HCT116 (cell line): ENCODE measurements at regions not wholly inside any gene's neighbourhood (a gene's known extent, or its start where the extent isn't known, plus 50 kb on each side); places are given as distances from the start of the nearest gene placed in this dataset.

ENCODE experiments used
- EZH2phosphoT487 ChIP-seq: fragments of 200-600 bp; IDR thresholded peaks from 2 replicates; pipeline ENCODE4 v1.6.1; 2018; ENCODE audit warnings: antibody characterized with exemption, borderline replicate concordance
- POLR2A ChIP-seq: IDR thresholded peaks from 2 replicates; pipeline ENCODE4 v1.7.0; 2011; ENCODE audit warnings: borderline replicate concordance; ENCODE audit not compliant: insufficient read depth, insufficient read length; ENCODE audit errors: extremely low read depth
- POLR2AphosphoS5 ChIP-seq: IDR thresholded peaks from 2 replicates; pipeline ENCODE4 v1.6.1; 2011; ENCODE audit warnings: mild to moderate bottlenecking, low read depth, low read length, moderate library complexity
- REST ChIP-seq: IDR thresholded peaks from 2 replicates; pipeline ENCODE4 v1.6.1; 2012; ENCODE audit warnings: low read depth
- ZNF274 ChIP-seq: fragments of 200-500 bp; sonication (Bioruptor generic); IDR thresholded peaks from 2 replicates; pipeline ENCODE4 v1.6.1; 2014; ENCODE audit warnings: mild to moderate bottlenecking, low read depth, low read length, inconsistent platforms
- TF ChIP-seq, protein P1 (sequence below), 3 experiments: fragments of 200-600 bp in 1 of 3; sonication (generic) in 1 of 3; IDR thresholded peaks in 2 of 3; conservative IDR thresholded peaks in 1 of 3; 2 replicates each; pipeline ENCODE4 v1.5.1; 2012 to 2017; ENCODE audit warnings: low read depth in 2 of 3, low read length in 2 of 3, antibody characterized with exemption in 1 of 3, borderline replicate concordance in 1 of 3, control low read depth in 1 of 3, mild to moderate bottlenecking in 1 of 3, mixed read lengths in 1 of 3, mixed run types in 1 of 3, moderate library complexity in 1 of 3; ENCODE audit not compliant: insufficient read depth in 1 of 3
- TF ChIP-seq, protein P2 (sequence below): IDR thresholded peaks from 2 replicates; pipeline ENCODE4 v1.6.1; 2011; ENCODE audit warnings: mild to moderate bottlenecking, low read length, moderate library complexity; ENCODE audit not compliant: insufficient replicate concordance; ENCODE audit errors: extremely low read depth

- TF ChIP-seq REST (no peak), POLR2A (no peak), EZH2phosphoT487 (no peak), ZNF274 (no peak), POLR2AphosphoS5 (no peak)
- TF ChIP-seq, protein P1, sequence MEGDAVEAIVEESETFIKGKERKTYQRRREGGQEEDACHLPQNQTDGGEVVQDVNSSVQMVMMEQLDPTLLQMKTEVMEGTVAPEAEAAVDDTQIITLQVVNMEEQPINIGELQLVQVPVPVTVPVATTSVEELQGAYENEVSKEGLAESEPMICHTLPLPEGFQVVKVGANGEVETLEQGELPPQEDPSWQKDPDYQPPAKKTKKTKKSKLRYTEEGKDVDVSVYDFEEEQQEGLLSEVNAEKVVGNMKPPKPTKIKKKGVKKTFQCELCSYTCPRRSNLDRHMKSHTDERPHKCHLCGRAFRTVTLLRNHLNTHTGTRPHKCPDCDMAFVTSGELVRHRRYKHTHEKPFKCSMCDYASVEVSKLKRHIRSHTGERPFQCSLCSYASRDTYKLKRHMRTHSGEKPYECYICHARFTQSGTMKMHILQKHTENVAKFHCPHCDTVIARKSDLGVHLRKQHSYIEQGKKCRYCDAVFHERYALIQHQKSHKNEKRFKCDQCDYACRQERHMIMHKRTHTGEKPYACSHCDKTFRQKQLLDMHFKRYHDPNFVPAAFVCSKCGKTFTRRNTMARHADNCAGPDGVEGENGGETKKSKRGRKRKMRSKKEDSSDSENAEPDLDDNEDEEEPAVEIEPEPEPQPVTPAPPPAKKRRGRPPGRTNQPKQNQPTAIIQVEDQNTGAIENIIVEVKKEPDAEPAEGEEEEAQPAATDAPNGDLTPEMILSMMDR (IDR thresholded peaks at IDR 0.05 in 2 of 3, conservative IDR thresholded peaks at IDR 0.05 in 1 of 3; ENCODE audit: borderline replicate concordance in 1 of 3, insufficient read depth in 1 of 3, low read depth in 2 of 3, low read length in 2 of 3): no peak
- TF ChIP-seq, protein P2, sequence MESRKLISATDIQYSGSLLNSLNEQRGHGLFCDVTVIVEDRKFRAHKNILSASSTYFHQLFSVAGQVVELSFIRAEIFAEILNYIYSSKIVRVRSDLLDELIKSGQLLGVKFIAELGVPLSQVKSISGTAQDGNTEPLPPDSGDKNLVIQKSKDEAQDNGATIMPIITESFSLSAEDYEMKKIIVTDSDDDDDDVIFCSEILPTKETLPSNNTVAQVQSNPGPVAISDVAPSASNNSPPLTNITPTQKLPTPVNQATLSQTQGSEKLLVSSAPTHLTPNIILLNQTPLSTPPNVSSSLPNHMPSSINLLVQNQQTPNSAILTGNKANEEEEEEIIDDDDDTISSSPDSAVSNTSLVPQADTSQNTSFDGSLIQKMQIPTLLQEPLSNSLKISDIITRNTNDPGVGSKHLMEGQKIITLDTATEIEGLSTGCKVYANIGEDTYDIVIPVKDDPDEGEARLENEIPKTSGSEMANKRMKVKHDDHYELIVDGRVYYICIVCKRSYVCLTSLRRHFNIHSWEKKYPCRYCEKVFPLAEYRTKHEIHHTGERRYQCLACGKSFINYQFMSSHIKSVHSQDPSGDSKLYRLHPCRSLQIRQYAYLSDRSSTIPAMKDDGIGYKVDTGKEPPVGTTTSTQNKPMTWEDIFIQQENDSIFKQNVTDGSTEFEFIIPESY: no peak
Measured at GRCh38 chr17:77311371-77311981, 170.7 kb downstream of the SEC14L1 start.
